ENCODE measurements at regions not wholly inside any gene's neighbourhood (a gene's known extent, or its start where the extent isn't known, plus 50 kb on each side); places are given as distances from the start of the nearest gene placed in this dataset.

- Mint-ChIP-seq H3K9me3 (no peaks in the 10 kb centered on the region), H3K4me3 (no peak overlapping the region), H3K36me3 (no peaks in the 10 kb centered on the region), H3K27me3 (peaks cover 5% of the 10 kb centered on the region), H3K27ac (no peak overlapping the region), H3K4me1 (no peaks in the 10 kb centered on the region)
- DNase-seq: no peak
These were observed 183.7 kb upstream of the NTF3 start for GRCh38 chr12:5248230-5248629.

GRCh38 chr12:5248999-5249526 lies 182.8 kb upstream of the NTF3 start:
- Mint-ChIP-seq H3K4me3 (no peak overlapping the region), H3K27me3 (peaks cover 1% of the 10 kb centered on the region), H3K4me1 (no peaks in the 10 kb centered on the region), H3K36me3 (no peaks in the 10 kb centered on the region), H3K9me3 (no peaks in the 10 kb centered on the region), H3K27ac (no peak overlapping the region)
- no peak for DNase-seq

GRCh38 chr12:5251092-5251491 lies 180.8 kb upstream of the NTF3 start:
- Mint-ChIP-seq H3K4me3 (no peak overlapping the region), H3K9me3 (no peaks in the 10 kb centered on the region), H3K27ac (no peak overlapping the region), H3K4me1 (no peaks in the 10 kb centered on the region), H3K36me3 (no peaks in the 10 kb centered on the region), H3K27me3 (peaks cover 4% of the 10 kb centered on the region)
- no peak for DNase-seq

- H3K27me3 Mint-ChIP-seq: peaks cover 5% of the 10 kb centered on the region
These were observed 180.1 kb upstream of the NTF3 start for GRCh38 chr12:5251786-5252185.

GRCh38 chr12:5254703-5255102 lies 177.2 kb upstream of the NTF3 start:
- Mint-ChIP-seq H3K27me3 (peaks cover 5% of the 10 kb centered on the region), H3K4me3 (no peak overlapping the region), H3K27ac (no peak overlapping the region), H3K9me3 (no peaks in the 10 kb centered on the region), H3K36me3 (no peaks in the 10 kb centered on the region), H3K4me1 (no peaks in the 10 kb centered on the region)
- DNase-seq: no peak

More at GRCh38 chr12:5251786-5252185, 180.1 kb upstream of the NTF3 start:
- no peak for DNase-seq
- Mint-ChIP-seq H3K36me3 (no peaks in the 10 kb centered on the region), H3K27ac (no peak overlapping the region), H3K4me1 (no peaks in the 10 kb centered on the region), H3K9me3 (no peaks in the 10 kb centered on the region), H3K4me3 (no peak overlapping the region)

GRCh38 chr12:5257763-5258495 lies 174.0 kb upstream of the NTF3 start:
- H3K27ac Mint-ChIP-seq: no peak overlapping the region
- no peaks in the 10 kb centered on the region for H3K4me1 Mint-ChIP-seq
- H3K27me3 Mint-ChIP-seq: peaks cover 5% of the 10 kb centered on the region

GRCh38 chr12:5258498-5258897 lies 173.4 kb upstream of the NTF3 start:
- Mint-ChIP-seq H3K4me3 (no peak overlapping the region), H3K9me3 (no peaks in the 10 kb centered on the region), H3K4me1 (no peaks in the 10 kb centered on the region), H3K36me3 (no peaks in the 10 kb centered on the region), H3K27ac (no peak overlapping the region), H3K27me3 (peaks cover 5% of the 10 kb centered on the region)
- DNase-seq: no peak

More at GRCh38 chr12:5257763-5258495, 174.0 kb upstream of the NTF3 start:
- no peak overlapping the region for H3K4me3 Mint-ChIP-seq
- no peak for DNase-seq
- H3K36me3 Mint-ChIP-seq: no peaks in the 10 kb centered on the region
- H3K9me3 Mint-ChIP-seq: no peaks in the 10 kb centered on the region

- no peak overlapping the region for H3K27ac Mint-ChIP-seq
- H3K27me3 Mint-ChIP-seq: peaks cover 5% of the 10 kb centered on the region
- no peak overlapping the region for H3K4me3 Mint-ChIP-seq
These were observed 173.0 kb upstream of the NTF3 start for GRCh38 chr12:5258926-5259325.

GRCh38 chr12:5259523-5259922 lies 172.4 kb upstream of the NTF3 start:
- H3K36me3 Mint-ChIP-seq: no peaks in the 10 kb centered on the region
- no peaks in the 10 kb centered on the region for H3K4me1 Mint-ChIP-seq
- no peak overlapping the region for H3K27ac Mint-ChIP-seq
- no peak overlapping the region for H3K4me3 Mint-ChIP-seq
- peaks cover 5% of the 10 kb centered on the region for H3K27me3 Mint-ChIP-seq
- no peak for DNase-seq
- no peaks in the 10 kb centered on the region for H3K9me3 Mint-ChIP-seq

More at GRCh38 chr12:5258926-5259325, 173.0 kb upstream of the NTF3 start:
- Mint-ChIP-seq H3K36me3 (no peaks in the 10 kb centered on the region), H3K4me1 (no peaks in the 10 kb centered on the region), H3K9me3 (no peaks in the 10 kb centered on the region)
- DNase-seq: no peak

- no peaks in the 10 kb centered on the region for H3K4me1 Mint-ChIP-seq
- H3K4me3 Mint-ChIP-seq: no peak overlapping the region
- peaks cover 5% of the 10 kb centered on the region for H3K27me3 Mint-ChIP-seq
- H3K36me3 Mint-ChIP-seq: no peaks in the 10 kb centered on the region
- H3K27ac Mint-ChIP-seq: no peak overlapping the region
- no peak for DNase-seq
- no peaks in the 10 kb centered on the region for H3K9me3 Mint-ChIP-seq
These were observed 171.8 kb upstream of the NTF3 start for GRCh38 chr12:5260086-5260485.

GRCh38 chr12:5260591-5261086 lies 171.3 kb upstream of the NTF3 start:
- H3K9me3 Mint-ChIP-seq: no peaks in the 10 kb centered on the region
- no peak overlapping the region for H3K4me3 Mint-ChIP-seq
- peaks cover 5% of the 10 kb centered on the region for H3K27me3 Mint-ChIP-seq
- no peaks in the 10 kb centered on the region for H3K36me3 Mint-ChIP-seq
- no peaks in the 10 kb centered on the region for H3K4me1 Mint-ChIP-seq
- no peak overlapping the region for H3K27ac Mint-ChIP-seq
- DNase-seq: no peak

- no peaks in the 10 kb centered on the region for H3K36me3 Mint-ChIP-seq
- no peaks in the 10 kb centered on the region for H3K9me3 Mint-ChIP-seq
- H3K4me1 Mint-ChIP-seq: no peaks in the 10 kb centered on the region
- H3K27ac Mint-ChIP-seq: no peak overlapping the region
- H3K4me3 Mint-ChIP-seq: no peak overlapping the region
- DNase-seq: no peak
- H3K27me3 Mint-ChIP-seq: peaks cover 4% of the 10 kb centered on the region
These were observed 169.5 kb upstream of the NTF3 start for GRCh38 chr12:5262450-5262849.

GRCh38 chr12:5262885-5263284 lies 169.0 kb upstream of the NTF3 start:
- no peak overlapping the region for H3K4me3 Mint-ChIP-seq
- H3K27ac Mint-ChIP-seq: no peak overlapping the region
- peaks cover 4% of the 10 kb centered on the region for H3K27me3 Mint-ChIP-seq
- H3K4me1 Mint-ChIP-seq: no peaks in the 10 kb centered on the region
- DNase-seq: no peak
- no peaks in the 10 kb centered on the region for H3K36me3 Mint-ChIP-seq
- H3K9me3 Mint-ChIP-seq: no peaks in the 10 kb centered on the region

- Mint-ChIP-seq H3K4me3 (no peak overlapping the region), H3K27ac (no peak overlapping the region), H3K4me1 (no peaks in the 10 kb centered on the region), H3K27me3 (peaks cover 4% of the 10 kb centered on the region), H3K9me3 (no peaks in the 10 kb centered on the region), H3K36me3 (no peaks in the 10 kb centered on the region)
- no peak for DNase-seq
These were observed 167.9 kb upstream of the NTF3 start for GRCh38 chr12:5264006-5264405.

- no peaks in the 10 kb centered on the region for H3K9me3 Mint-ChIP-seq
- no peaks in the 10 kb centered on the region for H3K36me3 Mint-ChIP-seq
- H3K4me3 Mint-ChIP-seq: no peak overlapping the region
- no peak overlapping the region for H3K27ac Mint-ChIP-seq
- no peak for DNase-seq
- peaks cover 3% of the 10 kb centered on the region for H3K4me1 Mint-ChIP-seq
- peaks cover 4% of the 10 kb centered on the region for H3K27me3 Mint-ChIP-seq
These were observed 164.1 kb upstream of the NTF3 start for GRCh38 chr12:5267603-5268423.

All from activated naive CD8-positive, alpha-beta T cell treated with anti-CD3 and anti-CD28 coated beads for 36 hours (primary cell).